Spinal cord (tissue), 9 donors: ENCODE measurements at regions not wholly inside any gene's neighbourhood (a gene's known extent, or its start where the extent isn't known, plus 50 kb on each side); places are given as distances from the start of the nearest gene placed in this dataset.

Experiments
- DNase-seq, 6 donors: peaks; one replicate each; pipeline versions ENCODE4 v3.0.0 to v3.0.0-alpha.2; 2013 to 2015; ENCODE audit warnings: low spot score in 6 of 6, low read depth in 4 of 6
- H3K27ac ChIP-seq: one replicate; pipeline ENCODE4 v1.5.1; 2013; ENCODE audit warnings: low read depth, low read length, control low read depth
- H3K27me3 ChIP-seq: one replicate; pipeline ENCODE4 v1.6.1; 2013; ENCODE audit warnings: low read length; ENCODE audit not compliant: control insufficient read depth, insufficient read depth
- H3K36me3 ChIP-seq: one replicate; pipeline ENCODE4 v1.6.1; 2013; ENCODE audit warnings: low read length; ENCODE audit not compliant: control insufficient read depth, insufficient read depth
- H3K4me1 ChIP-seq: one replicate; pipeline ENCODE4 v1.6.1; 2013; ENCODE audit warnings: low read length; ENCODE audit not compliant: control insufficient read depth, insufficient read depth
- H3K4me3 ChIP-seq: one replicate; pipeline ENCODE4 v1.5.1; 2013; ENCODE audit warnings: low read depth, low read length, control low read depth
- H3K9me3 ChIP-seq: one replicate; pipeline ENCODE4 v1.6.1; 2013; ENCODE audit warnings: low read length; ENCODE audit not compliant: control insufficient read depth, insufficient read depth
- WGBS: methylation state at CpG from one replicate; pipeline ENCODE4 v1.1.5; 2013; ENCODE audit warnings: missing lambda C conversion rate; ENCODE audit not compliant: insufficient coverage; 5-methylcytosine and 5-hydroxymethylcytosine counted together
- donor health status: healthy.

- no peaks in the 10 kb centered on the region for H3K9me3 ChIP-seq
- no peaks in the 10 kb centered on the region for H3K36me3 ChIP-seq
- peak overlapping the region; percentile 73 for H3K27ac ChIP-seq
- peaks cover 38% of the 10 kb centered on the region for H3K4me1 ChIP-seq
- H3K27me3 ChIP-seq: no peaks in the 10 kb centered on the region
- no peak overlapping the region for H3K4me3 ChIP-seq
- peak in 3 of 6 donors; percentile 40 to 87 (median 84) for DNase-seq
- 50% methylated on average over 6 of the region's 6 CpGs for WGBS
These were observed 380.4 kb upstream of the ZMIZ1 start for GRCh38 chr10:78688230-78688900.

GRCh38 chr10:78688901-78689583 lies 379.7 kb upstream of the ZMIZ1 start:
- H3K36me3 ChIP-seq: no peaks in the 10 kb centered on the region
- no peaks in the 10 kb centered on the region for H3K27me3 ChIP-seq
- peaks cover 38% of the 10 kb centered on the region for H3K4me1 ChIP-seq
- 1% methylated on average over 13 of the region's 13 CpGs for WGBS
- H3K27ac ChIP-seq: peak overlapping the region; percentile 73
- DNase-seq: peak in 5 of 6 donors; percentile 60 to 98 (median 74)
- H3K4me3 ChIP-seq: no peak overlapping the region
- no peaks in the 10 kb centered on the region for H3K9me3 ChIP-seq

- Histone ChIP-seq H3K4me1 (peaks cover 35% of the 10 kb centered on the region), H3K36me3 (no peaks in the 10 kb centered on the region), H3K27ac (peak overlapping the region; percentile 73), H3K9me3 (no peaks in the 10 kb centered on the region), H3K4me3 (no peak overlapping the region), H3K27me3 (no peaks in the 10 kb centered on the region)
- 67% methylated on average over 1 of the region's 2 CpGs for WGBS
- no peak for DNase-seq
These were observed 379.2 kb upstream of the ZMIZ1 start for GRCh38 chr10:78689584-78689935.

GRCh38 chr10:78690354-78691111 lies 378.2 kb upstream of the ZMIZ1 start:
- H3K4me3 ChIP-seq: no peak overlapping the region
- H3K27ac ChIP-seq: no peak overlapping the region
- 84% methylated on average over 3 of the region's 3 CpGs for WGBS
- peaks cover 27% of the 10 kb centered on the region for H3K4me1 ChIP-seq
- H3K27me3 ChIP-seq: no peaks in the 10 kb centered on the region
- no peaks in the 10 kb centered on the region for H3K9me3 ChIP-seq
- no peaks in the 10 kb centered on the region for H3K36me3 ChIP-seq
- no peak for DNase-seq

- Histone ChIP-seq H3K9me3 (no peaks in the 10 kb centered on the region), H3K27ac (no peak overlapping the region), H3K36me3 (no peaks in the 10 kb centered on the region), H3K27me3 (no peaks in the 10 kb centered on the region), H3K4me3 (no peak overlapping the region), H3K4me1 (peaks cover 27% of the 10 kb centered on the region)
- 94% methylated on average over 3 of the region's 4 CpGs for WGBS
- DNase-seq: no peak
These were observed 377.3 kb upstream of the ZMIZ1 start for GRCh38 chr10:78691301-78692030.

- WGBS: 100% methylated on average over 1 of the region's 4 CpGs
- Histone ChIP-seq H3K27me3 (no peaks in the 10 kb centered on the region), H3K27ac (no peak overlapping the region), H3K9me3 (no peaks in the 10 kb centered on the region), H3K4me3 (no peak overlapping the region), H3K36me3 (no peaks in the 10 kb centered on the region), H3K4me1 (peaks cover 30% of the 10 kb centered on the region)
- no peak for DNase-seq
These were observed 376.7 kb upstream of the ZMIZ1 start for GRCh38 chr10:78692071-78692470.

GRCh38 chr10:78695846-78696245 lies 372.9 kb upstream of the ZMIZ1 start:
- DNase-seq: no peak
- H3K27ac ChIP-seq: no peak overlapping the region

GRCh38 chr10:78696791-78697395 lies 371.9 kb upstream of the ZMIZ1 start:
- H3K9me3 ChIP-seq: no peaks in the 10 kb centered on the region
- H3K4me3 ChIP-seq: no peak overlapping the region
- WGBS: 41% methylated on average over 3 of the region's 5 CpGs
- H3K4me1 ChIP-seq: peaks cover 19% of the 10 kb centered on the region
- H3K27me3 ChIP-seq: no peaks in the 10 kb centered on the region
- H3K36me3 ChIP-seq: no peaks in the 10 kb centered on the region
- H3K27ac ChIP-seq: peak overlapping the region; percentile 58
- DNase-seq: peak in 2 of 6 donors; percentile 59 to 89

More at GRCh38 chr10:78695846-78696245, 372.9 kb upstream of the ZMIZ1 start:
- WGBS: 70% methylated on average over 7 of the region's 7 CpGs
- Histone ChIP-seq H3K36me3 (no peaks in the 10 kb centered on the region), H3K27me3 (no peaks in the 10 kb centered on the region), H3K4me3 (no peak overlapping the region), H3K4me1 (peaks cover 17% of the 10 kb centered on the region), H3K9me3 (no peaks in the 10 kb centered on the region)

GRCh38 chr10:78699971-78700370 lies 368.8 kb upstream of the ZMIZ1 start:
- H3K27ac ChIP-seq: no peak overlapping the region
- H3K4me3 ChIP-seq: no peak overlapping the region
- no peaks in the 10 kb centered on the region for H3K36me3 ChIP-seq
- no CpG with 5 or more reads among the region's 3 CpGs for WGBS
- peak in 1 of 6 donors; percentile 88 for DNase-seq
- H3K27me3 ChIP-seq: no peaks in the 10 kb centered on the region
- no peaks in the 10 kb centered on the region for H3K9me3 ChIP-seq
- H3K4me1 ChIP-seq: peaks cover 33% of the 10 kb centered on the region
